HCT116 (cell line): ENCODE measurements at regions not wholly inside any gene's neighbourhood (a gene's known extent, or its start where the extent isn't known, plus 50 kb on each side); places are given as distances from the start of the nearest gene placed in this dataset.

Experiments used
- ATAC-seq: fragments of 200-7000 bp; cut with Tn5 transposase; 2 replicates; pipeline ENCODE4 v1.9.1; 2020; ENCODE audit warnings: mild to moderate bottlenecking, moderate library complexity
- BruUV-seq: library from RNA; stranded (reverse); fragments of 400-500 nt; replicated peaks from 2 replicates; lab custom pipeline; 2021; lab: Mats Ljungman, UMichigan
- CTCF ChIA-PET: fragments of 300-600 bp; sonication (Branson Sonifier 250); formaldehyde crosslinking; loops from one replicate; lab custom pipeline; 2021; ENCODE audit warnings: antibody characterized with exemption; lab: Charles Lee
- POLR2A ChIA-PET: fragments of 300-600, 350-600 bp; sonication (Branson Sonifier 250); formaldehyde crosslinking; loops from one replicate; lab custom pipeline; 2021; ENCODE audit warnings: antibody characterized with exemption; lab: Charles Lee
- RAD21 ChIA-PET, 2 experiments: fragments of 300-600 bp; sonication (Branson Sonifier 250); formaldehyde crosslinking; loops; one replicate each; lab custom pipeline; 2023; ENCODE audit warnings: low total read pairs in 2 of 2; ENCODE audit not compliant: uncharacterized antibody in 2 of 2, unreplicated experiment in 2 of 2, low non-redundant PET in 1 of 2; lab: Charles Lee
- DNase-seq: peaks from one replicate; pipeline ENCODE4 v3.0.0-alpha.2; 2010; ENCODE audit warnings: low read depth, low spot score
- H2AFZ ChIP-seq: fragments of 200-600 bp; shearing (Covaris generic), sonication (generic); 2 replicates; pipeline ENCODE4 v1.6.1; 2017; ENCODE audit warnings: low read depth, mixed run types, mixed read lengths, antibody characterized with exemption, low read length; ENCODE audit not compliant: poor library complexity, severe bottlenecking
- H3K27ac ChIP-seq: 2 replicates; pipeline ENCODE4 v1.5.1; 2012; ENCODE audit warnings: low read depth, low read length
- H3K27me3 ChIP-seq: fragments of 200-600 bp; sonication (generic); 2 replicates; pipeline ENCODE4 v1.6.1; 2016; ENCODE audit warnings: mixed run types, low read length, mixed read lengths; ENCODE audit not compliant: insufficient read depth
- H3K36me3 ChIP-seq, 2 experiments: fragments of 200-500 bp in 1 of 2; fragments of 200-600 bp in 1 of 2; sonication (Bioruptor generic) in 1 of 2; sonication (generic) in 1 of 2; 2 replicates each; pipeline versions ENCODE4 v1.5.1 to v1.6.1; 2014 to 2016; ENCODE audit warnings: low read length in 2 of 2, inconsistent platforms in 1 of 2, mixed read lengths in 1 of 2, mixed run types in 1 of 2; ENCODE audit not compliant: insufficient read depth in 2 of 2, control insufficient read depth in 1 of 2
- H3K4me1 ChIP-seq, 2 experiments: fragments of 200-600 bp in 1 of 2; sonication (generic) in 1 of 2; 2 replicates each; pipeline versions ENCODE4 v1.5.1 to v1.6.1; 2012 to 2017; ENCODE audit warnings: low read length in 2 of 2, inconsistent platforms in 1 of 2, mild to moderate bottlenecking in 1 of 2, mixed read lengths in 1 of 2, mixed run types in 1 of 2, moderate library complexity in 1 of 2; ENCODE audit not compliant: insufficient read depth in 2 of 2, control insufficient read depth in 1 of 2
- H3K4me2 ChIP-seq: fragments of 200-600 bp; sonication (generic); 2 replicates; pipeline ENCODE4 v1.6.1; 2017; ENCODE audit warnings: mixed run types, low read length, mixed read lengths
- H3K4me3 ChIP-seq, 2 experiments: fragments of 200-600 bp in 1 of 2; sonication (generic) in 1 of 2; replicated peaks in 1 of 2; 2 replicates each; pipeline ENCODE4 v1.5.1; 2011 to 2016; ENCODE audit warnings: low read length in 2 of 2, control low read depth in 1 of 2, low read depth in 1 of 2, mild to moderate bottlenecking in 1 of 2, mixed read lengths in 1 of 2, mixed run types in 1 of 2
- H3K79me2 ChIP-seq: fragments of 200-600 bp; sonication (generic); 2 replicates; pipeline ENCODE4 v1.6.1; 2017; ENCODE audit warnings: mild to moderate bottlenecking, mixed run types, low read length, moderate library complexity, mixed read lengths; ENCODE audit not compliant: insufficient read depth
- H3K9ac ChIP-seq: fragments of 200-600 bp; sonication (generic); 2 replicates; pipeline ENCODE4 v1.6.1; 2016; ENCODE audit warnings: low read length, mixed read lengths
- H3K9me2 ChIP-seq: fragments of 200-600 bp; sonication (generic), shearing (Covaris generic); 2 replicates; pipeline ENCODE4 v1.6.1; 2017; ENCODE audit warnings: mixed run types, mild to moderate bottlenecking, moderate library complexity; ENCODE audit not compliant: insufficient read depth
- H3K9me3 ChIP-seq, 2 experiments: fragments of 200-500 bp in 1 of 2; fragments of 200-600 bp in 1 of 2; sonication (Bioruptor generic) in 1 of 2; sonication (generic) in 1 of 2; 2 replicates each; pipeline ENCODE4 v1.6.1; 2014 to 2017; ENCODE audit warnings: low read length in 2 of 2, mixed read lengths in 2 of 2, inconsistent platforms in 1 of 2, low read depth in 1 of 2, mild to moderate bottlenecking in 1 of 2, mixed run types in 1 of 2, moderate library complexity in 1 of 2; ENCODE audit not compliant: control insufficient read depth in 1 of 2, insufficient read depth in 1 of 2
- H4K20me1 ChIP-seq: fragments of 200-600 bp; sonication (generic), shearing (Covaris generic); 2 replicates; pipeline ENCODE4 v1.6.1; 2017; ENCODE audit warnings: mixed run types, mild to moderate bottlenecking, moderate library complexity; ENCODE audit not compliant: insufficient read depth
- CBX3 ChIP-seq: IDR thresholded peaks from 2 replicates; pipeline ENCODE4 v1.6.1; 2012; ENCODE audit warnings: low read depth
- CEBPB ChIP-seq: IDR thresholded peaks from 2 replicates; pipeline ENCODE4 v1.6.1; 2012; ENCODE audit warnings: low read depth
- EGR1 ChIP-seq: IDR thresholded peaks from 2 replicates; pipeline ENCODE4 v1.6.1; 2012; ENCODE audit warnings: low read depth
- ELF1 ChIP-seq: IDR thresholded peaks from 2 replicates; pipeline ENCODE4 v1.6.1; 2012; ENCODE audit warnings: low read depth, borderline replicate concordance
- EZH2phosphoT487 ChIP-seq: fragments of 200-600 bp; IDR thresholded peaks from 2 replicates; pipeline ENCODE4 v1.6.1; 2018; ENCODE audit warnings: antibody characterized with exemption, borderline replicate concordance
- JUND ChIP-seq: IDR thresholded peaks from 2 replicates; pipeline ENCODE4 v1.6.1; 2012
- POLR2A ChIP-seq: IDR thresholded peaks from 2 replicates; pipeline ENCODE4 v1.7.0; 2011; ENCODE audit warnings: borderline replicate concordance; ENCODE audit not compliant: insufficient read depth, insufficient read length; ENCODE audit errors: extremely low read depth
- POLR2AphosphoS5 ChIP-seq: IDR thresholded peaks from 2 replicates; pipeline ENCODE4 v1.6.1; 2011; ENCODE audit warnings: mild to moderate bottlenecking, low read depth, low read length, moderate library complexity
- RAD21 ChIP-seq: IDR thresholded peaks from 2 replicates; pipeline ENCODE4 v1.6.1; 2012; ENCODE audit warnings: low read depth, mild to moderate bottlenecking
- SIN3A ChIP-seq: IDR thresholded peaks from 2 replicates; pipeline ENCODE4 v1.6.1; 2012; ENCODE audit warnings: low read depth
- SRF ChIP-seq: IDR thresholded peaks from 2 replicates; pipeline ENCODE4 v1.6.1; 2012; ENCODE audit warnings: low read depth
- TCF7L2 ChIP-seq: IDR thresholded peaks from 2 replicates; pipeline ENCODE4 v1.7.0; 2011; ENCODE audit warnings: borderline replicate concordance, inconsistent platforms; ENCODE audit not compliant: insufficient read depth, insufficient read length; ENCODE audit errors: extremely low read depth
- YY1 ChIP-seq: IDR thresholded peaks from 2 replicates; pipeline ENCODE4 v1.6.1; 2011; ENCODE audit warnings: low read length, low read depth, moderate library complexity, mild to moderate bottlenecking; ENCODE audit not compliant: insufficient replicate concordance; ENCODE audit errors: extremely low read depth
- ZNF274 ChIP-seq: fragments of 200-500 bp; sonication (Bioruptor generic); IDR thresholded peaks from 2 replicates; pipeline ENCODE4 v1.6.1; 2014; ENCODE audit warnings: mild to moderate bottlenecking, low read depth, low read length, inconsistent platforms
- intact Hi-C: fragments of 100-400 bp; cut with micrococcal nuclease; formaldehyde crosslinking; loops from 2 replicates; pipeline ENCODE4 v1.10.0; 2022
- TF ChIP-seq, protein P1 (sequence below): IDR thresholded peaks from 2 replicates; pipeline ENCODE4 v1.6.1; 2011; ENCODE audit warnings: mild to moderate bottlenecking, low read length, moderate library complexity; ENCODE audit not compliant: insufficient replicate concordance; ENCODE audit errors: extremely low read depth
- TF ChIP-seq, protein P2 (sequence below): IDR thresholded peaks from 2 replicates; pipeline ENCODE4 v1.6.1; 2012
- TF ChIP-seq, protein P3 (sequence below): IDR thresholded peaks from 2 replicates; pipeline ENCODE4 v1.6.1; 2012; ENCODE audit warnings: low read depth

- no peak overlapping the region for H3K9ac ChIP-seq
- POLR2A ChIA-PET: no interaction called here
Observed at GRCh38 chr5:53321073-53321472, 159.4 kb upstream of the FST start.

GRCh38 chr5:53321721-53322120 is 158.7 kb upstream of the FST start:
- Histone ChIP-seq H3K27me3 (no peaks in the 10 kb centered on the region), H3K4me2 (no peak overlapping the region), H4K20me1 (no peaks in the 10 kb centered on the region), H3K27ac (no peak overlapping the region), H3K9me3 (no peaks in the 10 kb centered on the region), H3K79me2 (no peaks in the 10 kb centered on the region), H3K4me1 (no peaks in the 10 kb centered on the region), H3K9me2 (no peaks in the 10 kb centered on the region), H3K4me3 (no peak overlapping the region), H3K36me3 (no peaks in the 10 kb centered on the region), H3K9ac (no peak overlapping the region), H2AFZ (no peak overlapping the region)
- ChIA-PET CTCF (no interaction called here), POLR2A (no interaction called here), RAD21 (no interaction called here)
- intact Hi-C loops: no loop called here
- DNase-seq (no peak), ATAC-seq (no peak)
- no TSS peak for BruUV-seq
- no peak for TF ChIP-seq TCF7L2
- TF ChIP-seq, protein P1, sequence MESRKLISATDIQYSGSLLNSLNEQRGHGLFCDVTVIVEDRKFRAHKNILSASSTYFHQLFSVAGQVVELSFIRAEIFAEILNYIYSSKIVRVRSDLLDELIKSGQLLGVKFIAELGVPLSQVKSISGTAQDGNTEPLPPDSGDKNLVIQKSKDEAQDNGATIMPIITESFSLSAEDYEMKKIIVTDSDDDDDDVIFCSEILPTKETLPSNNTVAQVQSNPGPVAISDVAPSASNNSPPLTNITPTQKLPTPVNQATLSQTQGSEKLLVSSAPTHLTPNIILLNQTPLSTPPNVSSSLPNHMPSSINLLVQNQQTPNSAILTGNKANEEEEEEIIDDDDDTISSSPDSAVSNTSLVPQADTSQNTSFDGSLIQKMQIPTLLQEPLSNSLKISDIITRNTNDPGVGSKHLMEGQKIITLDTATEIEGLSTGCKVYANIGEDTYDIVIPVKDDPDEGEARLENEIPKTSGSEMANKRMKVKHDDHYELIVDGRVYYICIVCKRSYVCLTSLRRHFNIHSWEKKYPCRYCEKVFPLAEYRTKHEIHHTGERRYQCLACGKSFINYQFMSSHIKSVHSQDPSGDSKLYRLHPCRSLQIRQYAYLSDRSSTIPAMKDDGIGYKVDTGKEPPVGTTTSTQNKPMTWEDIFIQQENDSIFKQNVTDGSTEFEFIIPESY: no peak
- TF ChIP-seq CEBPB: no peak
- TF ChIP-seq CBX3: no peak
- TF ChIP-seq, protein P2, sequence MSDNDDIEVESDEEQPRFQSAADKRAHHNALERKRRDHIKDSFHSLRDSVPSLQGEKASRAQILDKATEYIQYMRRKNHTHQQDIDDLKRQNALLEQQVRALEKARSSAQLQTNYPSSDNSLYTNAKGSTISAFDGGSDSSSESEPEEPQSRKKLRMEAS: no peak
- TF ChIP-seq RAD21: no peak
- TF ChIP-seq POLR2A: no peak
- TF ChIP-seq, protein P3, sequence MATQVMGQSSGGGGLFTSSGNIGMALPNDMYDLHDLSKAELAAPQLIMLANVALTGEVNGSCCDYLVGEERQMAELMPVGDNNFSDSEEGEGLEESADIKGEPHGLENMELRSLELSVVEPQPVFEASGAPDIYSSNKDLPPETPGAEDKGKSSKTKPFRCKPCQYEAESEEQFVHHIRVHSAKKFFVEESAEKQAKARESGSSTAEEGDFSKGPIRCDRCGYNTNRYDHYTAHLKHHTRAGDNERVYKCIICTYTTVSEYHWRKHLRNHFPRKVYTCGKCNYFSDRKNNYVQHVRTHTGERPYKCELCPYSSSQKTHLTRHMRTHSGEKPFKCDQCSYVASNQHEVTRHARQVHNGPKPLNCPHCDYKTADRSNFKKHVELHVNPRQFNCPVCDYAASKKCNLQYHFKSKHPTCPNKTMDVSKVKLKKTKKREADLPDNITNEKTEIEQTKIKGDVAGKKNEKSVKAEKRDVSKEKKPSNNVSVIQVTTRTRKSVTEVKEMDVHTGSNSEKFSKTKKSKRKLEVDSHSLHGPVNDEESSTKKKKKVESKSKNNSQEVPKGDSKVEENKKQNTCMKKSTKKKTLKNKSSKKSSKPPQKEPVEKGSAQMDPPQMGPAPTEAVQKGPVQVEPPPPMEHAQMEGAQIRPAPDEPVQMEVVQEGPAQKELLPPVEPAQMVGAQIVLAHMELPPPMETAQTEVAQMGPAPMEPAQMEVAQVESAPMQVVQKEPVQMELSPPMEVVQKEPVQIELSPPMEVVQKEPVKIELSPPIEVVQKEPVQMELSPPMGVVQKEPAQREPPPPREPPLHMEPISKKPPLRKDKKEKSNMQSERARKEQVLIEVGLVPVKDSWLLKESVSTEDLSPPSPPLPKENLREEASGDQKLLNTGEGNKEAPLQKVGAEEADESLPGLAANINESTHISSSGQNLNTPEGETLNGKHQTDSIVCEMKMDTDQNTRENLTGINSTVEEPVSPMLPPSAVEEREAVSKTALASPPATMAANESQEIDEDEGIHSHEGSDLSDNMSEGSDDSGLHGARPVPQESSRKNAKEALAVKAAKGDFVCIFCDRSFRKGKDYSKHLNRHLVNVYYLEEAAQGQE: no peak
- no peak for TF ChIP-seq SIN3A
- TF ChIP-seq POLR2AphosphoS5: no peak
- no peak for TF ChIP-seq SRF
- TF ChIP-seq EZH2phosphoT487: no peak
- TF ChIP-seq EGR1: no peak
- no peak for TF ChIP-seq ZNF274
- no peak for TF ChIP-seq JUND
- no peak for TF ChIP-seq YY1
- TF ChIP-seq ELF1: no peak

More at GRCh38 chr5:53321073-53321472, 159.4 kb upstream of the FST start:
- H3K4me2 ChIP-seq: no peak overlapping the region
- H3K9me3 ChIP-seq: peaks cover 0 to under 1% of the 10 kb centered on the region in 2 experiments; a peak in 1 of 4 replicates
- ATAC-seq: no peak
- no peaks in the 10 kb centered on the region for H3K9me2 ChIP-seq
- H3K4me1 ChIP-seq: no peaks in the 10 kb centered on the region
- no peaks in the 10 kb centered on the region for H3K79me2 ChIP-seq
- no peak for TF ChIP-seq SRF
- ChIA-PET CTCF (no interaction called here), RAD21 (no interaction called here)
- H4K20me1 ChIP-seq: no peaks in the 10 kb centered on the region
- DNase-seq: no peak
- intact Hi-C loops: no loop called here
- no peak overlapping the region for H3K4me3 ChIP-seq
- no TSS peak for BruUV-seq
- no peaks in the 10 kb centered on the region for H3K36me3 ChIP-seq
- no peak overlapping the region for H2AFZ ChIP-seq
- no peaks in the 10 kb centered on the region for H3K27me3 ChIP-seq
- H3K27ac ChIP-seq: no peak overlapping the region
